CD4-positive, CD25-positive, alpha-beta regulatory T cell (primary cell): ENCODE measurements at regions not wholly inside any gene's neighbourhood (a gene's known extent, or its start where the extent isn't known, plus 50 kb on each side); places are given as distances from the start of the nearest gene placed in this dataset.
A peak's percentile ranks its signal among the peaks of the same experiment; 100 is the strongest.
"Not testable (repeated sequence)": the region's sequence is repeated elsewhere in the genome, so short reads cannot be mapped to it uniquely, and the experiment has no call there.

Experiments
- ATAC-seq, 2 donors: fragments of 150-1000 bp; cut with Tn5 transposase; one replicate each; pipeline ENCODE4 v1.10.0; 2021; ENCODE audit warnings: low read depth in 2 of 2, moderate number of reproducible peaks in 2 of 2, moderate library complexity in 1 of 2
- DNase-seq, 3 donors: peaks; one replicate each; pipeline versions ENCODE4 v3.0.0 to v3.0.0-alpha.2; 2012 to 2022; ENCODE audit warnings: mixed read lengths in 1 of 3
- H3K27ac ChIP-seq: one replicate; pipeline ENCODE4 v1.7.0; 2013; ENCODE audit warnings: mild to moderate bottlenecking, low read length; ENCODE audit not compliant: insufficient read depth, poor library complexity, severe bottlenecking
- H3K27me3 ChIP-seq: one replicate; pipeline ENCODE4 v1.7.0; 2013; ENCODE audit warnings: low read length; ENCODE audit not compliant: control insufficient read depth, insufficient read depth
- H3K36me3 ChIP-seq: one replicate; pipeline ENCODE4 v1.7.0; 2013; ENCODE audit warnings: mild to moderate bottlenecking, low read length, moderate library complexity; ENCODE audit not compliant: control insufficient read depth, insufficient read depth
- H3K4me1 ChIP-seq: 2 replicates; pipeline ENCODE4 v1.7.0; 2013; ENCODE audit warnings: mild to moderate bottlenecking, low read length; ENCODE audit not compliant: insufficient read depth, control insufficient read depth, poor library complexity, severe bottlenecking
- H3K4me3 ChIP-seq: one replicate; pipeline ENCODE4 v1.7.0; 2013; ENCODE audit warnings: low read depth, mild to moderate bottlenecking, low read length, moderate library complexity
- H3K9me3 ChIP-seq, 2 experiments: 1 replicate in 1 of 2; 2 replicates in 1 of 2; pipeline ENCODE4 v1.7.0; 2013; ENCODE audit warnings: low read length in 2 of 2, mild to moderate bottlenecking in 1 of 2, moderate library complexity in 1 of 2; ENCODE audit not compliant: control insufficient read depth in 2 of 2
- H3K27ac Mint-ChIP-seq, 3 donors: one replicate each; pipeline ENCODE4 v1.8.0; 2020 to 2022; ENCODE audit warnings: mild to moderate bottlenecking in 3 of 3, mixed read lengths in 3 of 3, moderate library complexity in 2 of 3
- H3K27me3 Mint-ChIP-seq: one replicate; pipeline ENCODE4 v1.8.0; 2022; ENCODE audit warnings: mild to moderate bottlenecking, mixed read lengths
- H3K36me3 Mint-ChIP-seq: one replicate; pipeline ENCODE4 v1.8.0; 2020; ENCODE audit warnings: mixed read lengths
- H3K4me1 Mint-ChIP-seq, 4 donors: one replicate each; pipeline ENCODE4 v1.8.0; 2020 to 2022; ENCODE audit warnings: mixed read lengths in 4 of 4, mild to moderate bottlenecking in 1 of 4
- H3K4me3 Mint-ChIP-seq, 4 donors: one replicate each; pipeline ENCODE4 v1.8.0; 2020 to 2022; ENCODE audit warnings: mild to moderate bottlenecking in 4 of 4, mixed read lengths in 4 of 4, moderate library complexity in 3 of 4
- H3K9me3 Mint-ChIP-seq, 7 donors: one replicate each; pipeline ENCODE4 v1.8.0; 2020 to 2022; ENCODE audit warnings: mixed read lengths in 7 of 7, mild to moderate bottlenecking in 3 of 7, moderate library complexity in 2 of 7

DNA sequence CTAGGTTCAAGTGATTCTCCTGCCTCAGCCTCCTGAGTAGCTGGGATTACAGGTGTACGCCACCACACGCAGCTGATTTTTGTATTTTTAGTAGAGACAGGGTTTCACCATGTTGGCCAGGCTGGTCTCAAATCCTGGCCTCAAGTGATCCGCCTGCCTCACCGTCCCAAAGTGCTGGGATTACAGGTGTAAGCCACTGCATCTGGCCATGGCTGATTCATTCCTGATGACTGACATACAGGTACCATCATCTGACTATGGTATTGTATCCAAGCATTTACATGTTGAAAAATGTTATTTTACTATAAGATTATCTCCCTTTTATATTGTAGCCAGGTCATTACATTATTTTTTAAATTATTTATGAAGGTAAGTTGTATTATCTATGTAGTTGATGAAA is 180.5 kb downstream of the NRP2 start:
- H3K36me3 Mint-ChIP-seq, H3K9me3 Mint-ChIP-seq, H3K4me1 Mint-ChIP-seq, H3K4me1 ChIP-seq, H3K27ac Mint-ChIP-seq, H3K27ac ChIP-seq, H3K36me3 ChIP-seq, H3K4me3 Mint-ChIP-seq, H3K27me3 Mint-ChIP-seq, DNase-seq, H3K9me3 ChIP-seq, H3K27me3 ChIP-seq, H3K4me3 ChIP-seq, ATAC-seq: not testable (repeated sequence)

DNA sequence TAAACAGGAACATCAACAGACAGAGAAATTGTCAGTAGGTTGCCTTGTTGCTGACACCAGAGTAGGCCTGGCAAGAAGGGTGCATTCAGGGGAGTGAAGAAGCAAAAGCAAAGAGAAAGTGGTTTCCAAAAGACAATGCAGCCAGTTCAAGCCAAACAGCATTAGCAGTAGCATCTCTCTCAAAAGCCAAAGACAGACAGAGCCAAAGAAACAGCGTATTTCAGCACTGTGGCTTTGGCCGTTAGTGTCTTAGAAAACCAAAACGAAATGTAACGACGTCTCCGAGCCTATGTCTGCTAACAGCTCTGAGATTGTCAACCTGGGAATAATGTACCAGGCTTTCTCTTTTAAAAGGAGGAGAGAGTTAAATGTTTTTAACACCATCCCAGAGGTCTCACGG is 178.6 kb downstream of the NRP2 start:
- H3K4me3 ChIP-seq = no peak overlapping the region
- DNase-seq (no peak), ATAC-seq (no peak)
- Mint-ChIP-seq H3K4me1 (no peaks in the 10 kb centered on the region), H3K9me3 (peaks cover 0 to 3% (median 0%) of the 10 kb centered on the region in 7 donors), H3K27ac (no peak overlapping the region), H3K36me3 (no peaks in the 10 kb centered on the region), H3K4me3 (no peak overlapping the region), H3K27me3 (no peaks in the 10 kb centered on the region)
- H3K4me1 ChIP-seq = no peaks in the 10 kb centered on the region
- no peaks in the 10 kb centered on the region for H3K9me3 ChIP-seq
- no peaks in the 10 kb centered on the region for H3K27me3 ChIP-seq
- H3K27ac ChIP-seq = no peak overlapping the region
- H3K36me3 ChIP-seq = no peaks in the 10 kb centered on the region

DNA sequence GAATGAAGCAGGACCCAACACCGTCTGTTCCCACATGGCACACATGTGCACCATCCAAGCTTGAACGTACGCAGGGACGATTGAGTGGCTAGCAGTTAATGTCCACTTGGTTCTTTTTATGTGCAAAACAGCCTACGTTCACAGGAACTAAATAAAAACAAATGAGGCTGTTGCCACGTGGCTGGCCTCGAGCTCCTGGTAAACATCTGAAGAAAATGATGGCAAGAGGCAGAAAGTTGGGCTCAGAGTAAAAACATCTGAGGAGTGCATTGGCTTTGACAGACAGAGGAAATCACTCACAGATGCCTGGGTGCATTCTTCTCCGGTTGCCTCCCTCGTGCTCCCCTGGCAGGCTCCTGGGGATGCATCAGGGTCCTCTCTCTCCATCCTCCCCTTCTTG is 177.9 kb downstream of the NRP2 start:
- H3K27ac ChIP-seq = no peak overlapping the region
- ATAC-seq = no peak
- H3K4me3 ChIP-seq = no peak overlapping the region
- Mint-ChIP-seq H3K4me1 (no peaks in the 10 kb centered on the region), H3K27me3 (peaks cover 4% of the 10 kb centered on the region), H3K27ac (no peak overlapping the region), H3K9me3 (peaks cover 0 to 3% (median 0%) of the 10 kb centered on the region in 7 donors), H3K36me3 (no peaks in the 10 kb centered on the region), H3K4me3 (no peak overlapping the region)
- no peaks in the 10 kb centered on the region for H3K27me3 ChIP-seq
- H3K4me1 ChIP-seq = no peaks in the 10 kb centered on the region
- H3K36me3 ChIP-seq = no peaks in the 10 kb centered on the region
- H3K9me3 ChIP-seq = no peaks in the 10 kb centered on the region
- DNase-seq = no peak

DNA sequence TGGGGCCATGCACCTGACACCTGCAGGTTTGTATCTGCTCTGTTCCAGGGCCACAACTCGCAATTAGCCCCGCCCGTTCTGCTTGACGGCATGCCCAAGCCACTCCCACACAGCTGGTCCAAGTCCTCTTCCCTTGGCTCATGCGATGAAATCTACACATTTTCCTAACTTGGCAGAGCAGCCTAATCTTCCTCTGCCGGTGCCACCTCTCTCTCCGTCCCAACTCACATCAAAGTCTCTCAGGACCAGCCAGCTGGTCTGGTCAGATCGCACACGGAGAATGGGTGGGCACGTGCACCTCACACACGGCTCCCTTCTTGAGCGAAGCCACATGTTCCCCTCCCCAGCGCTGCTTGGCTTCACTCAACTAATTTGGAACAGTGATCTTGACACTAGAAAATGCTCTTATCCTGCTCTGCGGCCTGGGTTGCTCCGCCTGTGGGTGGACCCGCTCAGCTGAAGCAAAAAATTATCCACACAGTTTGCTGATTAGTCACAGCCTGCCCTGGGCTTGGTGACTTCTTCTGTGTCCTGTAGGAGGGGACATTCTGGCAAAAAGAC is 176.7 kb downstream of the NRP2 start:
- Mint-ChIP-seq H3K4me1 (no peaks in the 10 kb centered on the region), H3K4me3 (no peak overlapping the region), H3K27me3 (peaks cover 4% of the 10 kb centered on the region), H3K9me3 (peaks cover 0 to 3% (median 0%) of the 10 kb centered on the region in 7 donors), H3K36me3 (no peaks in the 10 kb centered on the region), H3K27ac (peak overlapping the region in 1 of 3 donors; percentile 20)
- Histone ChIP-seq H3K9me3 (no peaks in the 10 kb centered on the region), H3K36me3 (no peaks in the 10 kb centered on the region), H3K4me3 (no peak overlapping the region), H3K27me3 (no peaks in the 10 kb centered on the region), H3K27ac (no peak overlapping the region), H3K4me1 (no peaks in the 10 kb centered on the region)
- no peak for DNase-seq
- ATAC-seq = no peak

DNA sequence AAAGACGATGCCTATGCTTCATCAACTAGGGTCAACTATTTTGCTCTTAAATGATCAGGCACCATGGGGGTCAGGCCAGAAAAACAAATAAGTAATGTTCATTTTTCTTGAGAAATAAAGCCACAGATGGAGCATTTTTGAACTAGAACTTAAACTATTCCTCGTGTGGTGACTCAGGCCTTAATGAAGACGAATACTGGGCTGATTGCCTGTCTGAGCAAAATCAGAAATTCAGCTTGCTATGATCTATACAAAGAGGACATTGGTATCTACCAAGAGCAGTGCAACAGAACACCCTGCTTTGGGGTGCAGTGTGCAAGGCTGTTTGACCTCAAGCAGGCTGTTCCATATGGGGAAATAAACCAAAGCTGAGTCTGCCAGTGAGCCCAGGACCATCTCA is 176.0 kb downstream of the NRP2 start:
- ATAC-seq = no peak
- no peak for DNase-seq
- Histone ChIP-seq H3K27me3 (no peaks in the 10 kb centered on the region), H3K4me3 (no peak overlapping the region), H3K4me1 (no peaks in the 10 kb centered on the region), H3K9me3 (no peaks in the 10 kb centered on the region), H3K27ac (no peak overlapping the region), H3K36me3 (no peaks in the 10 kb centered on the region)
- Mint-ChIP-seq H3K36me3 (no peaks in the 10 kb centered on the region), H3K4me1 (no peaks in the 10 kb centered on the region), H3K9me3 (peaks cover 0 to 3% (median 0%) of the 10 kb centered on the region in 7 donors), H3K27ac (no peak overlapping the region), H3K27me3 (peaks cover 4% of the 10 kb centered on the region), H3K4me3 (no peak overlapping the region)

DNA sequence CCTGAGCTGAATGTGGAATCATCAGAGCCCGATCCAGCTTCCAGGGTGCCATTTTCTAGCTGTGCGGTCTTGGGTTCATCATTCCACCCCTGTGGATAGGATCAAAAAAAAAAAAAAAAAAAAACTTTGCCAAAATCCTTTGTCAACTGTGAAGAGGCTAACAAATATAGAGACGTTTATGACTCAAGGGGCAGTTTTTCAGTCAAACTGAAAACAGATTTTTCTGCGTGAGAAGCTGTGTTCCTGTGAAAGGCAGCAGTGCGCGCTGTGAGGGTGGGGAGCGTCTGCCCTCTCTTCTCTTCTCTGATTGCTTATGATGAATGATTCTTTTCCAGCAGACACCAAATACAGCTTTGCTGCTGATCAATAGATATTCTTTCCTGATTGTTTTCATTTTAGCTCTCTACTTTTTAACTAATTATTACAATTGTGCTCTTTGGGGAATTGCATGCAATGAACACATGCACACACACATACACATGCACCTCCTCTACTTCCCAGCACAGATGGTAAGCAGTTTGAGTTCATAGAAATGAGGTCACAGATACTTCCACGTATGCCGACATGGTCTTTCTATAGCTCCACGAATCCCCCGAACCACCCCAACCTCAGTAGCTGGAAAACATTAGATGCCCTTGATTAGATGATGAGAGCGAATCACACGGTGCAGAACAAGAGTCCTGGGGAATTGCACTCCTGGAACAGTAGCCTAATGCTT is 175.4 kb downstream of the NRP2 start:
- ATAC-seq = no peak
- no peak overlapping the region for H3K4me3 Mint-ChIP-seq
- peaks cover 0 to 3% (median 0%) of the 10 kb centered on the region in 7 donors for H3K9me3 Mint-ChIP-seq
- Histone ChIP-seq H3K27me3 (no peaks in the 10 kb centered on the region), H3K4me1 (no peaks in the 10 kb centered on the region), H3K27ac (no peak overlapping the region), H3K4me3 (no peak overlapping the region), H3K36me3 (no peaks in the 10 kb centered on the region), H3K9me3 (no peaks in the 10 kb centered on the region)
- no peaks in the 10 kb centered on the region for H3K4me1 Mint-ChIP-seq
- no peaks in the 10 kb centered on the region for H3K36me3 Mint-ChIP-seq
- H3K27ac Mint-ChIP-seq = no peak overlapping the region
- DNase-seq = no peak
- H3K27me3 Mint-ChIP-seq = peaks cover 4% of the 10 kb centered on the region

DNA sequence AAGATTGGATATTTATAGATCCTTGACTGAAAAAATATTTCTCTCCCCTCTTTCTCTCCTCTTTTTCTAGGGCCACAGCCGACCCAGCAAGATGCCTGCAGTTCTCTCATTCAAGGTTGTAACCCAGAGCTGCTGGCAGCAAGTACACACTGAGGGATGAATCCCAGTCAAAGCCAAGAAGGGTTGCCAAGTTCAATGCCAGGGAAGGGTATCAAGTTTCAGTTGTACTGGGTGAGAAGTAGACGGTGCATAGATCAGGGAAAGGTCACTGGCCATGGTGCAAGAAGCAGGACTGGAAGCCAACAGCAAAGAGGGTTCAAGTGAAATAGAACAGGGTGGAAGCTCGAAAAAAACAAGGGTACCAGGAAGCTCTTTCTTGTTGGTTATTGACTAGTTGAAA is 170.2 kb downstream of the NRP2 start:
- H3K27ac ChIP-seq = no peak overlapping the region
- Mint-ChIP-seq H3K36me3 (no peaks in the 10 kb centered on the region), H3K9me3 (peaks cover 0 to 5% (median 0%) of the 10 kb centered on the region in 7 donors), H3K27ac (no peak overlapping the region), H3K27me3 (peaks cover 9% of the 10 kb centered on the region), H3K4me3 (no peak overlapping the region), H3K4me1 (no peaks in the 10 kb centered on the region)
- no peaks in the 10 kb centered on the region for H3K4me1 ChIP-seq
- H3K9me3 ChIP-seq = no peaks in the 10 kb centered on the region
- no peaks in the 10 kb centered on the region for H3K36me3 ChIP-seq
- H3K4me3 ChIP-seq = no peak overlapping the region
- no peaks in the 10 kb centered on the region for H3K27me3 ChIP-seq
- ATAC-seq (no peak), DNase-seq (no peak)

DNA sequence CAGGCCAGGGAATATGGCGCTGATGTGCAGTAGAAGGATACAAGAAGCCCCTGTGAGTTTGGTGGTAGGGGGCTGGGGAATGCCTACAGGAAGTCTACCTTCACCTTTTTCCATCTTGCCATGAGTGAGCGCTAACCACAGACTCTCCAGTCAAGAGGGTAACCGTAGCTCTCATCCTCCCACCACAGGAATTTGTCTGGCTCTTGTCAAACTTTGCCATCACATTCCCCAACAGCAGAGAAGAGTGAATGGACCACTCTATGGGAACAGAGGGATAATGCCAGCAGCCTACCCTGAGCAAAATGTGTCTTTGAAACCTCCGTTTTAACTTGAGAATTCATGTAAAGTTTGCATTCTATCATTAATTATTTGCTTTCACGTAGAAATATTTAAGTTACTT is 168.3 kb downstream of the NRP2 start:
- Mint-ChIP-seq H3K4me3 (no peak overlapping the region), H3K27ac (no peak overlapping the region), H3K36me3 (no peaks in the 10 kb centered on the region), H3K9me3 (peaks cover 0 to 5% (median 0%) of the 10 kb centered on the region in 7 donors), H3K27me3 (peaks cover 9% of the 10 kb centered on the region), H3K4me1 (no peaks in the 10 kb centered on the region)
- no peaks in the 10 kb centered on the region for H3K36me3 ChIP-seq
- no peak overlapping the region for H3K27ac ChIP-seq
- no peaks in the 10 kb centered on the region for H3K9me3 ChIP-seq
- no peak overlapping the region for H3K4me3 ChIP-seq
- no peaks in the 10 kb centered on the region for H3K27me3 ChIP-seq
- ATAC-seq (no peak), DNase-seq (no peak)
- H3K4me1 ChIP-seq = no peaks in the 10 kb centered on the region
